GM12878 (cell line): ENCODE measurements at regions not wholly inside any gene's neighbourhood (a gene's known extent, or its start where the extent isn't known, plus 50 kb on each side); places are given as distances from the start of the nearest gene placed in this dataset.

Source experiments
- ATAC-seq: fragments of 200-7000 bp; cut with Tn5 transposase; 3 replicates; pipeline ENCODE4 v1.9.1; 2020; ENCODE audit warnings: mild to moderate bottlenecking, moderate library complexity
- BruUV-seq: library from RNA; stranded (reverse); fragments of 400-500 nt; replicated peaks from 2 replicates; lab custom pipeline; 2021; lab: Mats Ljungman, UMichigan
- CTCF ChIA-PET: fragments of 300-600 bp; sonication (Branson Sonifier 250); formaldehyde crosslinking; extraction: SDS; loops from one replicate; lab custom pipeline; 2021; ENCODE audit warnings: inconsistent platforms; lab: Yijun Ruan, JAX
- POLR2A ChIA-PET: fragments of 350-600 bp; formaldehyde crosslinking; extraction: SDS; loops from one replicate; lab custom pipeline; 2021; ENCODE audit warnings: inconsistent platforms; lab: Charles Lee
- RAD21 ChIA-PET: fragments of 300-600 bp; sonication (Branson Sonifier 250); formaldehyde crosslinking; loops from one replicate; lab custom pipeline; 2023; ENCODE audit warnings: antibody characterized with exemption; ENCODE audit not compliant: unreplicated experiment; lab: Charles Lee
- SMC1A ChIA-PET: fragments of 300-600 bp; sonication (Branson Sonifier 250); formaldehyde crosslinking; loops from one replicate; lab custom pipeline; 2023; ENCODE audit not compliant: unreplicated experiment, uncharacterized antibody; lab: Charles Lee
- DNase-seq: peaks from one replicate; pipeline ENCODE4 v3.0.0-alpha.2; 2011; ENCODE audit warnings: low read depth, low spot score
- FAIRE-seq: peaks from 3 replicates; lab custom pipeline; 2011; peaks lifted over from hg19 to GRCh38; lab: Jason Lieb, UNC
- H2AFZ ChIP-seq: 2 replicates; pipeline ENCODE4 v1.6.0; 2011; ENCODE audit warnings: low read depth, low read length, control low read depth; ENCODE audit not compliant: control insufficient read depth
- H3K27ac ChIP-seq: 2 replicates; pipeline ENCODE4 v1.5.1; 2011; ENCODE audit warnings: control low read depth; ENCODE audit not compliant: control insufficient read depth, insufficient read depth
- H3K27me3 ChIP-seq, 2 experiments: replicated peaks in 1 of 2; 2 replicates each; pipeline versions ENCODE4 v1.6.0 to v1.6.1; 2011; ENCODE audit warnings: low read length in 1 of 2; ENCODE audit not compliant: control insufficient read depth in 2 of 2, insufficient read depth in 2 of 2
- H3K36me3 ChIP-seq, 2 experiments: 2 replicates each; pipeline ENCODE4 v1.5.1; 2011; ENCODE audit warnings: low read length in 1 of 2; ENCODE audit not compliant: control insufficient read depth in 2 of 2, insufficient read depth in 2 of 2
- H3K4me1 ChIP-seq: 2 replicates; pipeline ENCODE4 v1.6.1; 2011; ENCODE audit warnings: mild to moderate bottlenecking, low read length, moderate library complexity, mixed read lengths; ENCODE audit not compliant: control insufficient read depth, insufficient read depth
- H3K4me2 ChIP-seq: 2 replicates; pipeline ENCODE4 v1.6.0; 2011; ENCODE audit warnings: control low read depth; ENCODE audit not compliant: control insufficient read depth, insufficient read depth
- H3K4me3 ChIP-seq: fragments of 200-600 bp; sonication (generic); 2 replicates; pipeline ENCODE4 v1.5.1; 2016
- H3K79me2 ChIP-seq: 2 replicates; pipeline ENCODE4 v1.6.0; 2011; ENCODE audit warnings: low read length; ENCODE audit not compliant: control insufficient read depth, insufficient read depth
- H3K9ac ChIP-seq: 2 replicates; pipeline ENCODE4 v1.8.0; 2011; ENCODE audit warnings: low read length, control low read depth, mixed read lengths; ENCODE audit not compliant: control insufficient read depth, insufficient read depth
- H3K9me3 ChIP-seq: replicated peaks from 3 replicates; pipeline ENCODE4 v1.5.1; 2011; ENCODE audit warnings: mild to moderate bottlenecking, low read length; ENCODE audit not compliant: control insufficient read depth, insufficient read depth
- H4K20me1 ChIP-seq: 2 replicates; pipeline ENCODE4 v1.6.0; 2011; ENCODE audit not compliant: control insufficient read depth, insufficient read depth
- BACH1 ChIP-seq: fragments of 450-650 bp; IDR thresholded peaks from 2 replicates; pipeline ENCODE4 v1.6.1; 2017; ENCODE audit warnings: mild to moderate bottlenecking, borderline replicate concordance
- BHLHE40 ChIP-seq, 2 experiments: fragments of 450-650 bp in 1 of 2; IDR thresholded peaks; 2 replicates each; pipeline ENCODE4 v1.6.1; 2011 to 2017; ENCODE audit warnings: low read depth in 2 of 2, borderline replicate concordance in 1 of 2, improper control_type of control experiment in 1 of 2, low read length in 1 of 2, mild to moderate bottlenecking in 1 of 2
- CBFB ChIP-seq: IDR thresholded peaks from 2 replicates; pipeline ENCODE4 v1.6.1; 2016; ENCODE audit warnings: antibody characterized with exemption, low read depth
- FOS ChIP-seq: IDR thresholded peaks from 3 replicates; pipeline ENCODE4 v1.6.1; 2011; ENCODE audit warnings: borderline replicate concordance; ENCODE audit not compliant: insufficient read length; ENCODE audit errors: extremely low read depth
- FOXM1 ChIP-seq: IDR thresholded peaks from 2 replicates; pipeline ENCODE4 v1.6.1; 2012; ENCODE audit warnings: low read depth, mild to moderate bottlenecking, inconsistent platforms, low read length, moderate library complexity
- KLF5 ChIP-seq: fragments of 450-650 bp; IDR thresholded peaks from 2 replicates; pipeline ENCODE4 v1.6.1; 2014; ENCODE audit warnings: mild to moderate bottlenecking; ENCODE audit not compliant: partially characterized antibody
- MYC ChIP-seq: IDR thresholded peaks from 2 replicates; pipeline ENCODE4 v1.6.1; 2011; ENCODE audit warnings: mild to moderate bottlenecking, low read length, moderate library complexity, inconsistent platforms; ENCODE audit not compliant: insufficient read depth, insufficient replicate concordance, insufficient read length, severe bottlenecking
- NBN ChIP-seq: fragments of 450-650 bp; IDR thresholded peaks from 2 replicates; pipeline ENCODE4 v1.6.1; 2016
- NR2F1 ChIP-seq: fragments of 450-650 bp; conservative IDR thresholded peaks from 2 replicates; pipeline ENCODE4 v1.6.1; 2017; ENCODE audit warnings: mild to moderate bottlenecking
- SIX5 ChIP-seq: IDR thresholded peaks from 2 replicates; pipeline ENCODE4 v1.6.1; 2011; ENCODE audit warnings: mild to moderate bottlenecking, low read depth, low read length, moderate library complexity; ENCODE audit not compliant: severe bottlenecking
- SREBF1 ChIP-seq: IDR thresholded peaks from 2 replicates; pipeline ENCODE4 v1.6.1; 2012; ENCODE audit warnings: mild to moderate bottlenecking, low read length
- TARDBP ChIP-seq: IDR thresholded peaks from 2 replicates; pipeline ENCODE4 v1.6.1; 2016; ENCODE audit warnings: borderline replicate concordance
- YY1 ChIP-seq: IDR thresholded peaks from 2 replicates; pipeline ENCODE4 v1.6.1; 2011; ENCODE audit warnings: low read depth, mild to moderate bottlenecking, low read length
- WGBS: methylation state at CpG from one replicate; pipeline ENCODE4 v1.1.6; 2016; ENCODE audit warnings: low lambda C conversion rate; ENCODE audit not compliant: insufficient replicate concordance, insufficient coverage; ENCODE audit errors: missing lambda C conversion rate; 5-methylcytosine and 5-hydroxymethylcytosine counted together
- in situ Hi-C: fragments of 300-500 bp; cut with MboI; formaldehyde crosslinking; loops from 9 replicates; pipeline ENCODE4 v1.14.3; 2018; ENCODE audit warnings: mixed read lengths
- intact Hi-C: fragments of 100-400 bp; cut with micrococcal nuclease; formaldehyde crosslinking; loops from one replicate; pipeline ENCODE4 v1.14.2; 2022; ENCODE audit not compliant: unreplicated experiment
- TF ChIP-seq, protein P1 (sequence below): fragments of 450-650 bp; formaldehyde crosslinking; IDR thresholded peaks from 2 replicates; pipeline ENCODE4 v1.4.0; 2020; ENCODE audit warnings: mild to moderate bottlenecking, moderate library complexity

DNA sequence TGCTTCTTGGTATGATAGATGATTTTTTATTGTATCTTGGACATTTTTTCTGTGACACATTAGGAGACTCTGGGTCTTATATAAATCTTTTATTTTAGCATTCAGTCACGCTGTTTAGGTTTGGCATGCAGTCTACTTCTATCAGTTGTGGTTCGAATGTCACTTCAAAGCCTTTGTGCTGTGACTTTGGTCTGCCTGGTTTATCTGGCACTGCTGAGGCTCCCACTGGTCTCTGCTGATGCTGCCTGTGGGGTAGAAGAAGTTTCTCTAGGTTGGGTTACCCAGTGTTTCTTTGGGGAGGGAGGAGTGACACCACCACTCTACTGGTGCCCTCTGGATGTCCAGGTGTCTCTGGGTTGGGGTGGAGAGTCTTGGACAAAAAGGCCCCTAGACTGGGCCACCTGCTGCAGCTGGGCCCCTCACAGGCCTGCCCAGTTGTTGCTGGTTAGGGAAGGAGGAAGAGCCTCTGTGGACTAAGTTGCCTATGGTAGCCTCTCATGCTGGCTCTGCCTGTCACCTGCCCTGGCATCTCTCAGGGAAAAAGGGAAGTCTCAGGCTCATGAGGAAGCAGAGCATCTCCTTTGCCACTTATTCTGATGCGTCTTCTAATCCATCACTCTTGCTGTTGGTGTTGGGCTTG is 115.4 kb upstream of the HS6ST1 start:
- Histone ChIP-seq H3K4me3 (no peak overlapping the region), H3K27ac (no peak overlapping the region), H3K79me2 (no peaks in the 10 kb centered on the region), H3K9me3 (no peaks in the 10 kb centered on the region), H3K27me3 (no peaks in the 10 kb centered on the region; a peak in 1 of 4 replicates), H2AFZ (no peak overlapping the region), H3K4me2 (no peak overlapping the region), H3K9ac (no peak overlapping the region), H3K4me1 (no peaks in the 10 kb centered on the region), H4K20me1 (no peaks in the 10 kb centered on the region), H3K36me3 (no peaks in the 10 kb centered on the region)
- TF ChIP-seq SREBF1: no peak
- no peak for TF ChIP-seq NR2F1
- no peak for TF ChIP-seq MYC
- in situ Hi-C loops: no loop called here
- ChIA-PET RAD21 (no interaction called here), POLR2A (no interaction called here), CTCF (no interaction called here), SMC1A (no interaction called here)
- 30% methylated on average over 3 of the region's 3 CpGs for WGBS
- ATAC-seq (no peak), FAIRE-seq (no peak), DNase-seq (no peak)
- no TSS peak for BruUV-seq
- intact Hi-C loops: no loop called here

DNA sequence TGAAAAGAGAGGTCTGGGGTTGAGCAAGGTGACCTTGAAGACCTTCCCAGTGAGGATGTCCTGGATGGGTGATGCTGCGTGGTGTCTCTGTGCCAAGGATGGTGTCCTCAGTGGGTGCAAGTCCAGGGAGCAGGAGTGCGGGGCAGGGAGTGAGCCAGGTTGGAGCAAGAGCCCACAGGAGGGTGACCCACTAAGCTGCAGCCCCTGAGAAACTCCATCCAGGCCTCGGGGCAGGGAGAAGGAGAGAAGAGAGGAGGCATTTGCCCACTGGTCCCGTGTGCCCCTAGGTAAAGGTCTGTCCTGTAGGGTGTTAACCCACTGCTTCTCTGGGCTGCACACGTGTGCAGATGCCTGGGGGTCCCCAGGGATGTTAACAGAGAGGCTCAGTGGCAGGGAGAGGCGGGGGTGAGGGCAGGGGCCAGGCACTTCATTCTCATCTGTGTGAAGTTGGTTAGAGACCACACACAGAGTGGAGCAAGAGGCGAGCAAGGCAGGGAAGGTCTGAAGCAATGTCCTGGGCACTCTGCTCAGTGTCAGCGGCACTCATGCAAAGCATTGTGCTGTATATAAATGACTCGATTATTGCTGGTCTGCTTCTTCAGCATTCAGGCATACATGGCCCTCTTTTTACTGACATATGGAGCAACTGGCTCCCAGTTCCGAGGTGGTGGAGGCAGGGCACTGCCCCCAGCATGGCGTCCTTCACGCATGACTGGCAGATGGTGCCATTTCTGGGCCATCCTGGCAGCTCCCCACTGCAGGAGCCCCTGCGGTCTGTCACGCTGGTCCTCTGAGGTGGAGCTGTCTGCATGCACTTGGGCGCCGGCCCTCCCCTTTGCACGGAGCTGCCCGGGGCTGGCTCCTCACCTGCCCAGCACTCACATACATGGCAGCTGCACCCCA is 117.2 kb upstream of the HS6ST1 start:
- Histone ChIP-seq H3K9me3 (no peaks in the 10 kb centered on the region), H3K79me2 (no peaks in the 10 kb centered on the region), H3K9ac (no peak overlapping the region), H4K20me1 (no peaks in the 10 kb centered on the region), H3K27me3 (no peaks in the 10 kb centered on the region), H3K4me3 (no peak overlapping the region), H3K27ac (no peak overlapping the region), H3K4me2 (no peak overlapping the region), H2AFZ (no peak overlapping the region), H3K4me1 (no peaks in the 10 kb centered on the region), H3K36me3 (no peaks in the 10 kb centered on the region)
- POLR2A ChIA-PET: no interaction called here
- CTCF ChIA-PET: no interaction called here
- SMC1A ChIA-PET: no interaction called here
- DNase-seq (no peak), ATAC-seq (no peak), FAIRE-seq (no peak)
- RAD21 ChIA-PET: no interaction called here
- BruUV-seq: no TSS peak
- in situ Hi-C loops (no loop called here), intact Hi-C loops (no loop called here)
- WGBS: 31% methylated on average over 18 of the region's 18 CpGs
- no peak for TF ChIP-seq TARDBP
- TF ChIP-seq BHLHE40 (IDR thresholded peaks at IDR 0.05; ENCODE audit: borderline replicate concordance in 1 of 2, low read depth in 2 of 2, low read length in 1 of 2): no peak
- no peak for TF ChIP-seq FOS
- TF ChIP-seq YY1: no peak
- TF ChIP-seq BACH1: no peak
- TF ChIP-seq SIX5: no peak
- TF ChIP-seq KLF5: no peak
- TF ChIP-seq FOXM1: no peak
- TF ChIP-seq CBFB: no peak
- no peak for TF ChIP-seq NBN
- TF ChIP-seq, protein P1, sequence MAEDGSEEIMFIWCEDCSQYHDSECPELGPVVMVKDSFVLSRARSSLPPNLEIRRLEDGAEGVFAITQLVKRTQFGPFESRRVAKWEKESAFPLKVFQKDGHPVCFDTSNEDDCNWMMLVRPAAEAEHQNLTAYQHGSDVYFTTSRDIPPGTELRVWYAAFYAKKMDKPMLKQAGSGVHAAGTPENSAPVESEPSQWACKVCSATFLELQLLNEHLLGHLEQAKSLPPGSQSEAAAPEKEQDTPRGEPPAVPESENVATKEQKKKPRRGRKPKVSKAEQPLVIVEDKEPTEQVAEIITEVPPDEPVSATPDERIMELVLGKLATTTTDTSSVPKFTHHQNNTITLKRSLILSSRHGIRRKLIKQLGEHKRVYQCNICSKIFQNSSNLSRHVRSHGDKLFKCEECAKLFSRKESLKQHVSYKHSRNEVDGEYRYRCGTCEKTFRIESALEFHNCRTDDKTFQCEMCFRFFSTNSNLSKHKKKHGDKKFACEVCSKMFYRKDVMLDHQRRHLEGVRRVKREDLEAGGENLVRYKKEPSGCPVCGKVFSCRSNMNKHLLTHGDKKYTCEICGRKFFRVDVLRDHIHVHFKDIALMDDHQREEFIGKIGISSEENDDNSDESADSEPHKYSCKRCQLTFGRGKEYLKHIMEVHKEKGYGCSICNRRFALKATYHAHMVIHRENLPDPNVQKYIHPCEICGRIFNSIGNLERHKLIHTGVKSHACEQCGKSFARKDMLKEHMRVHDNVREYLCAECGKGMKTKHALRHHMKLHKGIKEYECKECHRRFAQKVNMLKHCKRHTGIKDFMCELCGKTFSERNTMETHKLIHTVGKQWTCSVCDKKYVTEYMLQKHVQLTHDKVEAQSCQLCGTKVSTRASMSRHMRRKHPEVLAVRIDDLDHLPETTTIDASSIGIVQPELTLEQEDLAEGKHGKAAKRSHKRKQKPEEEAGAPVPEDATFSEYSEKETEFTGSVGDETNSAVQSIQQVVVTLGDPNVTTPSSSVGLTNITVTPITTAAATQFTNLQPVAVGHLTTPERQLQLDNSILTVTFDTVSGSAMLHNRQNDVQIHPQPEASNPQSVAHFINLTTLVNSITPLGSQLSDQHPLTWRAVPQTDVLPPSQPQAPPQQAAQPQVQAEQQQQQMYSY (CRISPR knock-in tag): no peak
